ENCODE measurements at regions not wholly inside any gene's neighbourhood (a gene's known extent, or its start where the extent isn't known, plus 50 kb on each side); places are given as distances from the start of the nearest gene placed in this dataset.

DNA sequence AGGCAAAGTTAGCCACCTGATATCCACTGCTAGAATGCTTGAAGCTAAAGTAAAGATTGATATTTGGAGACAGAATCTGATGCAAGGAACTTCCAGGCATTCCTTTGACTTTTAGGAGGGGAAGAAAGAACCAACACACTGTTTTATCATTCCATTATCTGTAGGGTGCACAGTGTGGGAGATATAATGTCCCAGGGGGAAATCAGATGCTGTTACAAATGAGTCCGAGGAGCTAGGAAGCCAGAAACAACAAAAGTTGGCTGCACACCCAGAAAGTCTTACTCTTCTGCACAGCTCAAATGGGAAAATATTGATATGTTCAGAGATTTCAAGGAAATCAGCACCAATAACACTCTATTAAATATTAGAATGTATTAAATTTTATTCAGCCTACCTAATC lies 113.6 kb upstream of the ROBO1 start:
- no peak for DNase-seq (ENCODE audit: low read depth)

DNA sequence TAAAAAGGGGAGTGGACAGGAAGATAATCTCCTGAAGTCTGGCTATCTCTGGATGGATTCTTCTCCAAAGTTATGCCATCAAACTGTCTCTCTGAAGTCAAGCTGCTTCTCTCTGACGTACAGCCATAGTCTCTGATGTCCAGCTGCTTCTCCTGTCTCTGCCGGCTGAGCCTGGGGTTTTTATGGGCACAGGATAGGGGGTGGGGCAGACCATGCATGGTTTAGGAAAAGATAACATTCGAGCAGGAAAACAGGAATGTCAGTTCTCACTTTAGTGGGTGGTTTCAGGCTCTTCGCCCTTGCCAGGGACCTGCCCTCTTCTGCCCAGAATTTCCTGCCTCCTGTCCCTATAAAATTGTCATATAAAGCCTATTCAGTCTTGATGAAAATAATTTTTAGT lies 110.9 kb upstream of the ROBO1 start:
- DNase-seq (ENCODE audit: low read depth) = no peak

DNA sequence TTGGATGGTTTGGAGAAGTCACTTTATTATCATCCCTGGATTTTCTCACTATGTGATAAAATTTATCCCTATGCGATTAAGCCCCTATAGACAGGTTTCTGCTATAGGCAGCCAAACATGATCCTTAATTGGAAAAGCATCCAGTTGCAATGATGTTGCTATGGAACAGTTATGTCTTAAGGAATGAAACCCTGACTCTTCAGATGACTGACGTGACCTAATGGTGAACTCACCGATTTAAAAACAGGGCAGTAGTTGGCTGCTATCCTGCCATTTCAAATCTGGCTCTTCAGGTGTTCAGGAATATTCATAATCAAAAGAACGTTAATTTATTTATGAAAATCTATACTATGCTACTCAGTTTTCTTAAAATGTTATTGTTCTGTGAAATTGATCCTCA lies 106.8 kb upstream of the ROBO1 start:
- no peak for DNase-seq (ENCODE audit: low read depth)

DNA sequence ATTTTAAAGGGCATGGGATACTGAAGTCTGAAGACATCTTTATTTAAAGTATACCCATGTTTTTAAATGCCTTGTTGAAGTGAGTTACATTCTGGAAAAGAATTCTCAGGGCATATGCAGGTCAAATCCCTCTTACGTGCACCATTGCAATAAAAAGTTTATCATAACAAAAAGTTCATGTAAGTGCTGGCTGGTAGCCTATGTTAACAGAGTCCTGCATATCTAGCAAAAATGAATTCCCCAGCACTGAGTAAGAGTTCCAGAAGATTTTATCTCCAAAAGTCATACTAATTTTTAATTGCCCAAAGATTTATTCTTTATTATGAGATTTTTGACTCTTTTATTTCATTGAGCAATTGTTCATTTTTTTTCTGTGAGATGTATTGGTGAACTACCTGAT lies 104.7 kb upstream of the ROBO1 start:
- DNase-seq (ENCODE audit: low read depth) = no peak

DNA sequence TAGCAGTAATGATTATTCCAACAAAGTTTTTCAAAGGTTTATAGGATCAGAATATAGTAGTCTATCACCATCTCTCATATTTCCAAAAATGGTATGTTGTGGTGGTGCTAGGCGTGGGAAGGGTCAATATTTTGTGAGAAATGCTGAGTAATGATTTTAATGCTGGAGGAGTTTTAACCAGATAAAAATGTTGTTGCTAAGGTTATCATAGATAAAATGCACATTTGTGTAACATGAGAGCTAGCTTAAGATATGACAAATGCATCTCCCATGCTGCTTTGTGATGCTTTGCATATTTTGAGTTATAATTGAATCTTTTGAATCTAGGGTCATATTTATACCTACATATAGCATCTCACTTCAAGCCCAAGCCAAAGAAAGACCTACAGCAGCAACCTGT lies 103.9 kb upstream of the ROBO1 start:
- DNase-seq (ENCODE audit: low read depth) = no peak

DNA sequence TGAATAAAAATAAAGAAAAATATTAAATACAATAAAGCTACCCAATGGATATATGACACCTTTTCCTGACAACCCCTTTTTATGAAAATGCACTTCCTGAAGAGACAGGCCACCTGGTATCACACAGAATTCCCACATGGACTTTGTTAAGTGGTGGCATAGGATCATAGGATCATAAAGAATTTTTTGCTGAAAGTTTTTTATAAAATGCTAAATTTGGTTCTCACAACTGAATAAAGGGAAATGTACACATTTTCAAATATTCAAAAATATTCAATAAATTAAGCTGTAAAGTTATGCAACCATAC lies 102.5 kb upstream of the ROBO1 start:
- no peak for DNase-seq (ENCODE audit: low read depth)

DNA sequence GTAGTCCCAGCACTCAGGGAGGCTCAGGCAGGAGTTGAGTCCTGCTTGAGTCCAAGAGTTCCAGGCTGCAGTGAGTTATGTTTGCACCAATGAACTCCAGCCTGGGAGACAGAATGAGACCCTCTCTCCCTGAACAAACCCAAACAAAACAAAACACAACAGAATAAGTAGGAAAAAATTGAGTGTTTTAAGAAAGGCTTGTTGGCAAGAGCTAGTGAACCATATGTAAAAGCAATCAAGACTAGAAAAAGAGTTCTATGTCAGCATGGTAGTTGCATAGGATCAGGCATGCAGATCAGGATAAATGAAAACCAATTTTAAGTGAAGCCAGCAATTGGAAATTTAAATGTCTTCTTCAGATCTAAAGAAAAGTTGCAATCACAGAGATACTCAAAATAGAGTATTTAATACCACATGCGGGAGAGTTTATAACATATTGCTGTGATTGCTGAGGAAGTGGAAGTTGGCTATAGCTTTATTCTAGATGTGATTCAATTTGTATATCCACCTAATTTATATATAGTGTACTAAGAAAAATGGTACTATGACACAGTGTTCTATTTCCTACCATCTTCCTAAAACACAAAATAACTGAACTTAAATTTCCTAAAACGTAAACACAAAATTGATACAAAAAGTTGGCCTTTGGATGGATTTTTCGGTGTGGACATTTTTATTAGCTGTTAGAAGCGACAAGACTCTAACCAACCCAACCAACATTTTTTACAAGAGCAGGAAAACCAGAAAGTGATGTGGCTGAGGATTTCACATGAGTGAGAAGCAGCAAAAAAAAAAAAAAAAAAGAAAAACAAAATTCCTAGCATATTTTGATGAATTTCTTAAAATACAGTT lies 101.9 kb upstream of the ROBO1 start:
- DNase-seq (ENCODE audit: low read depth) = no peak

DNA sequence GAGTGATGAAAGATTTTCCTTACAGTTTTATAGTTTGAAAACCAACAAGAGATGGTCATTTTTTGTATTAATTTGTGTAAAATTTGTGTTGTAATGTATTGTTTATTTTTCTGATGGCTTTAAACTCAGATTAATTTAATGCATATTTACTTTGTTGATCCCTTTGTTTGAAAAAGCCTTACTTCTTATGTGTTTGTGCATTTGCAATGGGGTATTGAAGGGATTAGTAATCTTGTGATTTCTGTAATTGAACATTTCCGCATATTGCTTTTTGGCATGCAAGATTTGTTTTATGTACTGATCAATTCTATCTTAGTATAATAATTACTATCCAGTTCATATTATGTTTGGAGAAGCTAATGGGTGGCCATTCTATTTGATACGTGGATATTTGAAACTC lies 98.4 kb upstream of the ROBO1 start:
- DNase-seq (ENCODE audit: low read depth) = no peak

DNA sequence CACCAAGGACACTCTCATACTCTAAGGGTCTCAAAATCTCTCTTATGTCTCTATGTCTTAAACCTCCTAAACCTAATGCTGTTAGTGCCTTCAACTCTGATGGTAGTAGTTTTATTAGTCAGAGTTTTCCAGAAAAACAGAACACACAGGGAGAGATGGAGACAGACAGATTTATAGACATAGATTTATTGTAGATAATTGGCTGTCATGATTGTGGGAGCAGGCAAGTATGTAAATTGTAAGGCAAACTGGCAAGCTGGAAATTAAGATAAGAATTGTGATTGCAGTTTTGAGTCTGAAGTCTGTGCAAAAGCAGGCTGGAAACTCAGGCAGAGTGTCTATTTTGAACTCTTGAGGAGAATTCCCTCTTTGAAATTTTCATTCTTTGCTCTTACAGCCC lies 96.3 kb upstream of the ROBO1 start:
- no peak for DNase-seq (ENCODE audit: low read depth)

DNA sequence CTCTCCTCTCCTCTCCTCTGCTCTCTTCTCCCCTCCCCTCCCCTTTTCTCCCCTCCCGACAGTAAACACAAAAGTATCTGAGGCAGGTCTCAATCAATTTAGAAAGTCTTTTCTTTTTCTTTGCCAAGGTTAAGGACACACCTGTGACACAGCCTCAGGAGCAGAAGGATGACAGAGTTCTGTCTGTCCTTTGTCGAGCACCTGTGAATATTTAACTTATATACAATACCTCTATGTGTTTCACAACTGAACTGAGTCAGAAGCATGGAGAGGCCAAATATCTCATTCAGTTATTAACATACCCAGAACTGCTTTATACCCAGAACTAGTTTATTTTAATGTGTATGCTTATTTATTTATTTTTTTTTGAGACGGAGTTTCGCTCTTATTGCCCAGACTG lies 81.1 kb upstream of the ROBO1 start:
- DNase-seq (ENCODE audit: low read depth) = no peak

DNA sequence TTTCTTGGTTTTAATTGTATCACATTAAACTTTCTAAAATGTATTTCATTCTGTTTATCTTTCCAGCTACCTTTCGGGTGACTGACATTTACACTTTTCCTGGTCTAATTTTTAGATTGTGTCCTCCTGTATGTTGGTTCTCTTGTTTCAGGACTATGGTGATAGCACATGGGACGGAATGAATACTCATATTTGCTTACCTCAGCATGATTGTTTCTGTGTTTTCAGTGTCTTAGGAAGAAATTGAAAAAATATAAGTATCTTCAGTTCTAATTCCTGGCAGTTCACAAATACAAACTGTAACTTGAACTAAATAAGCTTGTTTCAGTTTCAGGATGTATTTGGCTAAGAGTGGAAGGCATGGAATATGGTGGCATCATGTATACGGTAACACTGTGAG lies 80.1 kb upstream of the ROBO1 start:
- no peak for DNase-seq (ENCODE audit: low read depth)

DNA sequence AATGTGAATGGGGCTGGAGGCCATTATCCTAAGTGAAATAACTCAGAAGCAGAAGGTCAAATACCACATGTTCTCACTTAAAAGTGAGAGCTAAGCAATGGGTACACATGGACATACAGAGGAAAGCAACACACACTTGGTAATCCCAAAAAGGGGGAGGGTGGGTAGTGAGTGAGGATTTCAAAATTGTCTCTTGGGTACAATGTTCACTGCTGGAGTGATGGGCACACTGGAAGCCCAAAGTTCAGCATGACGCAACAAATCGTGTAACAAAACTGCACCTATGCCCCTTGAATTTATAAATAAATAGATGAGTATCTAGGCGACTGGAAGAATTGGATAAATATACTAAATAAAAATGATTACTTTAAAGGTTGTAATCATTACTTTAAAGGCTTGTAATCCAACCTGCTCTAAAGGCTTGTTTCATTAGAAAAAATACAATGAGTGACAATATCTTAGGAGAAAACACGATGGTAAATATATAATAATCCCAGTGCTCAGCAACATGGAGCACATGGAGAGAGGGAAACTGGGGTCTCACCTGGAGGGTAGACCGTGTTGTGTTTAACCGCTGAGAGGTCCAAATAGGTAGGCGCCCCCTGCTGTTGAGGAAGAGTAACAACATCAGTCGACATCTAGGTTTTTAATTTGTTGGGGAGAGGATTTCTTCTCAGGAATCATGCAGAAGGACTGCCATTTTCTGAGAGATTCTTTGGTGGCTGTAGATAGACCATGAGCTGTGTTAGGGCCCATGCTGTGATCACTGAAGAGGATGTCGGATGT lies 78.5 kb upstream of the ROBO1 start:
- DNase-seq (ENCODE audit: low read depth) = no peak

DNA sequence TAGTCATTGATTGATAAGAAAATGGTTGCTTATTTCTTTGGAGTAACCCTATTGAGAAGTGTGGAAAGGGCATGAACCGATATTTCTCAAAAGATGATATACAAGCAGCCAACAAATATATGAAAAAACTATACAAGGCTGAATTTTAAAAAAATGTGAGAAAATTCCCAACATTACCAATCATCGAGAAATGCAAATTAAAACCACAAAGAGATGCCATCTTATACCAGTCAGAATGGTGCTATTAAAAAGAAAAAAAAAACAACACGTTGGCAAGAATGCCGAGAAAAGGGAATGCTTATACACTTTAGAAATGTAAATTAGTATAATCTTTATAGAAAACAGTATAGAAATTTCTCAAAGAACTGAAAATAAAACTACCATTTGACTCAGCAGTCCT lies 77.7 kb upstream of the ROBO1 start:
- DNase-seq (ENCODE audit: low read depth) = no peak

DNA sequence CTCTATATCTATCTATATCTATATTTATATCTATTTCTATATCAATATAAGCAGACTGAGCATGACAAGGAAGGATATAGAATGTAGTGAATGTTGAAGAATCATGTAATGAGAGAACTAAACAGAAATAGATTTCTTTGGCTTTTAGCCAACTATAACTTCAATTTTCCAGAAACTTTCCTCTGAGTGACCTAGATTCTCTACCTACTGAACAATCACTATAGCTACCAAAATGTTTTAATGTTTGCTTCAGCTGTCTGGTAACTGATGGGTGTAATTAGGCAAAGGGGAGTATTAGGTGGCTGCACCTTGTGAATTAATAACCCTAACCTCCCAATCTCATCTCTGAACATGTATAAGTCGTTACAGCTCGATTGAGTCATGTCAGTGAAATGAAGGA lies 76.4 kb upstream of the ROBO1 start:
- DNase-seq (ENCODE audit: low read depth) = no peak

DNA sequence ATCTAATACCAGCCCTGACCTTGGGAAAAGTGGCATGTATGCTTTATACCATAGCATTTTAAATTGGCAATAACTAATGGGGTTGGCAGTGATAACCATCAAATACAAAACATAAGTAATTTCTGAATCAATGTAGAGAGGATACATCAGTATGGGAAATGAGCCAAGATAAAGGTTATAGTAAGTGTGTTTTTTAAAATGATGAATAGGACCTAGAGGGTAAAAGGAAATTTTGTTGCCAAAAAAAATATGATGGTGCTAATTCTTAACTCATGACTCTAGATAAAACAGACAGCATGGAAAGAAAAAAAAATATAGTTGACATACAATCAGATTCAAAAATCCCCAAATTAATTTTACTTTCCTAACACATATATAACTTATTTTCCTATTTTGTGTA lies 75.4 kb upstream of the ROBO1 start:
- DNase-seq (ENCODE audit: low read depth) = no peak

DNA sequence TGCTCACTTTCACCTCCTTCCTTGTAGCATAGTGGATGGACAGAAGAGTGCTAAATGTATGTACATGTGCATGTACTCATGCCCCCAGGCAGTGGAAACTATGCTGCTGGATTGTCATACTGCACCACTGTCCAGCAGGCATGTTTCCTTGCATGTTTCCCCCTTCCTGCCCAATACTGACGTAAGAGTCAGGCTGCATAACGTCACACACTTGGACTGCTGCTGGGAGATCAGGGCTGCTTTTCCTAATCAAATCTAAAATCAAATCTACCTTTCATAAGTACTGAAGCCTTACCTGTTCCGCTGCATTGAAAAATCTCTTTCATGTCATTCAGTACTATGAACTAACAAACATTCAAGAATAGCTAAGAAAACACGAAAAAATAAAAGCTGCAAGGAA lies 67.9 kb upstream of the ROBO1 start:
- DNase-seq (ENCODE audit: low read depth) = no peak

DNA sequence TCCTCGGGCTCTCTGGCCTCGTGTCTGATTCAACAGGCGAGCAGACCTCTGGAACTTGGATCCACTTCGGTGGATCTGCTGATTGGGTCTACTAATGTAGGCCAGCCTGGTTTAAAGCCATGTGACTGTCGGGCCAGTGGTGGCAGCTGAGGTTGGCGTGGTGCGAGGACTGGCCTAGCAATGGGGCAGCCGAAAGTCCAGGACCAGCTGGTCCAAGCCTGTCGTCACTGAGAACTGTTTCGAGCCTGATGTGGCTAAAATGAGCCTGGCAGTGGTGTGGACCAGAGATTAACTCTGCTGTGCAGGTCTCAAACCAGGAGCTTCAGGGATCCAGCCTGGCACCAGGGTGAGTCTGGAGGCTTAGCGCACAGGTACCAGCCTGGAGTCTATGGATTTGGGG lies 56.4 kb upstream of the ROBO1 start:
- no peak for DNase-seq (ENCODE audit: low read depth)

DNA sequence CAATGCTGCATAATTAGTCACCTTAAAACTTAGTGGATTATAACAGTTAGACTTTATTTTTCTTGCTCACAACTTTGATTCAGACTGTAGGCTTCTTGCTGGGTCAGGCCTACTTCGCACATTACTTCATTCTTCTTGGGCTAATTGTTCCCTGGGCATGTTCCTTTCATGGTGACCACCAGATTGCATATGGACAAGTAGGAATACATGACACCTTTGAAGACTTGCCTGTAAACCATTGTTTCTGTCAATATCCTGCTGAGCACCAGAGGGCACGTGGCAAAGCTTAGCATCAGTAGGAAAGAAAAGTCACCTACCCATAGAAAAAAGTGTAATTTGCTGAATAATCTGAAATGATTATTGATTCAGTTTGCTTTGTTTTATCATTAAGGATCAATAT lies 54.3 kb upstream of the ROBO1 start:
- no peak for DNase-seq (ENCODE audit: low read depth)

DNA sequence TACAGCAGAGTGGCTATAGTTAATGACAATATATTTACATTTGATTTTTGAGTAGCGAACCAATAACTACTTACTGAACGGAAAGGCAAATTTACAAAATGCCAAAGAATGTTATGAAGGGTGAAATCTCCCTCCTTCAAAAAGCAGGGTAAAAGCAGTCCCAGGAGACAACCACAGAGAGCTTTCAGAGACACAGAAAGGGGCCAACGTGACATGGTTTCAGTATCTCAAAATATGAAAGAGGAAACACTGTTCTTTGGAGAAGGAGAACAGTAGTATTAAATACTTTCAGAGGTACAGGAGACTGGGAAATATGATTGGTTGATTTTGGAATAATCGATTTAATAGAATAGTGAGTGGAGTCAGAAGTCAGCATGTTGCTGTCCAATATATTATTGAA lies 52.3 kb upstream of the ROBO1 start:
- DNase-seq (ENCODE audit: low read depth) = no peak

DNA sequence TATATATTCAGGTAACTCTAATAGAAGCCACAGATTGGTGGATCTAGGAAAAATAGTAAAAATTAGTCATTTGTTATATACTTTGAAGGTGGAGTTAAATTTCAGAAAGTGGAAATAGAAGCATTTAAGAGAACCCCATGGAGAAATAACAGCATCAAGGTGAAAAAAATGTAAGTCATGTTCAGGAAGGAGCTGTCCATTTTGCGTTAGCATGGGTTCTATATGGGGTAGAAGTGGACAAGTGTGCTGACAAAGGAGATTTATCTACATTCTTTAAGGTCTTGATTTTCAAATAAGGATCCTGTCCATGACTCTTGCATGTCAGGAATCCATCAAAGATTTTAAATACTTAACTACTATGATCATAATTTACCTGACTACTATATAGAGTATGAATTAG lies 50.2 kb upstream of the ROBO1 start:
- DNase-seq (ENCODE audit: low read depth) = no peak
